SK-N-SH (cell line): ENCODE measurements at regions not wholly inside any gene's neighbourhood (a gene's known extent, or its start where the extent isn't known, plus 50 kb on each side); places are given as distances from the start of the nearest gene placed in this dataset.

Experiments
- EP300 ChIP-seq, 2 experiments: IDR thresholded peaks; 2 replicates each; pipeline versions ENCODE4 v1.4.0 to v1.6.1; 2012; ENCODE audit warnings: borderline replicate concordance in 1 of 2, low read depth in 1 of 2, low read length in 1 of 2
- FOSL2 ChIP-seq: IDR thresholded peaks from 2 replicates; pipeline ENCODE4 v1.4.0; 2012; ENCODE audit warnings: low read depth, mild to moderate bottlenecking, moderate library complexity, borderline replicate concordance
- MEF2A ChIP-seq: IDR thresholded peaks from 2 replicates; pipeline ENCODE4 v1.4.0; 2012; ENCODE audit warnings: low read depth, borderline replicate concordance
- NRF1 ChIP-seq: IDR thresholded peaks from 2 replicates; pipeline ENCODE4 v1.6.1; 2012; ENCODE audit warnings: low read depth, mild to moderate bottlenecking, low read length
- POLR2AphosphoS5 ChIP-seq: IDR thresholded peaks from 2 replicates; pipeline ENCODE4 v1.6.1; 2012; ENCODE audit warnings: low read depth, low read length
- SMC3 ChIP-seq: IDR thresholded peaks from 2 replicates; pipeline ENCODE4 v1.6.1; 2012; ENCODE audit warnings: low read depth, low read length, improper control_type of control experiment
- TF ChIP-seq, protein P1 (sequence below): fragments of 200-600 bp; sonication (generic); IDR thresholded peaks from 2 replicates; pipeline ENCODE4 v1.6.1; 2017; ENCODE audit warnings: antibody characterized with exemption, mild to moderate bottlenecking, moderate library complexity
- TF ChIP-seq, protein P2 (sequence below): IDR thresholded peaks from 2 replicates; pipeline ENCODE4 v1.4.0; 2012; ENCODE audit warnings: low read depth, borderline replicate concordance

DNA sequence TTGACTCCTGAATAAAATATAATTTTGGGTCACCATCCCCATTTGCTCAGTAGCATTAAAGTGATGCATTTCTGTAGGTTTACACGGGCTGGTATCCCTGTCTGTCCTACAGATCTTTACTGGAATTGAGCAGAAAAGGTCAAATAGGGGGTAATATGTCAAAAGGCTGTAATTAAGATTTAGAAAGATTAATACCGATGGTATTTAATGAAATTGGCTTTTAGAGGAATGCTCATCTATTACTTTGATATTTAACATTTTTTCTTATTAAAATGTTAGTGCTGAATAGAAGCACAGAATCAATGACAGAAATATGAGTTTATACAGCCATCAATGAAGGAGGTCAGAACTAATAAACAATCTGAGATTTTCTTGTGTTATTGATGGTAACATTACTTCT, 1762.2 kb upstream of the WWC1 start:
- TF ChIP-seq, protein P1, sequence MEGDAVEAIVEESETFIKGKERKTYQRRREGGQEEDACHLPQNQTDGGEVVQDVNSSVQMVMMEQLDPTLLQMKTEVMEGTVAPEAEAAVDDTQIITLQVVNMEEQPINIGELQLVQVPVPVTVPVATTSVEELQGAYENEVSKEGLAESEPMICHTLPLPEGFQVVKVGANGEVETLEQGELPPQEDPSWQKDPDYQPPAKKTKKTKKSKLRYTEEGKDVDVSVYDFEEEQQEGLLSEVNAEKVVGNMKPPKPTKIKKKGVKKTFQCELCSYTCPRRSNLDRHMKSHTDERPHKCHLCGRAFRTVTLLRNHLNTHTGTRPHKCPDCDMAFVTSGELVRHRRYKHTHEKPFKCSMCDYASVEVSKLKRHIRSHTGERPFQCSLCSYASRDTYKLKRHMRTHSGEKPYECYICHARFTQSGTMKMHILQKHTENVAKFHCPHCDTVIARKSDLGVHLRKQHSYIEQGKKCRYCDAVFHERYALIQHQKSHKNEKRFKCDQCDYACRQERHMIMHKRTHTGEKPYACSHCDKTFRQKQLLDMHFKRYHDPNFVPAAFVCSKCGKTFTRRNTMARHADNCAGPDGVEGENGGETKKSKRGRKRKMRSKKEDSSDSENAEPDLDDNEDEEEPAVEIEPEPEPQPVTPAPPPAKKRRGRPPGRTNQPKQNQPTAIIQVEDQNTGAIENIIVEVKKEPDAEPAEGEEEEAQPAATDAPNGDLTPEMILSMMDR, result no peak
- TF ChIP-seq NRF1 (no peak), MEF2A (no peak), POLR2AphosphoS5 (no peak), SMC3 (no peak), EP300 (IDR thresholded peaks at IDR 0.05; ENCODE audit: borderline replicate concordance in 1 of 2, low read depth in 1 of 2, low read length in 1 of 2) (no peak), FOSL2 (no peak)
- TF ChIP-seq, protein P2, sequence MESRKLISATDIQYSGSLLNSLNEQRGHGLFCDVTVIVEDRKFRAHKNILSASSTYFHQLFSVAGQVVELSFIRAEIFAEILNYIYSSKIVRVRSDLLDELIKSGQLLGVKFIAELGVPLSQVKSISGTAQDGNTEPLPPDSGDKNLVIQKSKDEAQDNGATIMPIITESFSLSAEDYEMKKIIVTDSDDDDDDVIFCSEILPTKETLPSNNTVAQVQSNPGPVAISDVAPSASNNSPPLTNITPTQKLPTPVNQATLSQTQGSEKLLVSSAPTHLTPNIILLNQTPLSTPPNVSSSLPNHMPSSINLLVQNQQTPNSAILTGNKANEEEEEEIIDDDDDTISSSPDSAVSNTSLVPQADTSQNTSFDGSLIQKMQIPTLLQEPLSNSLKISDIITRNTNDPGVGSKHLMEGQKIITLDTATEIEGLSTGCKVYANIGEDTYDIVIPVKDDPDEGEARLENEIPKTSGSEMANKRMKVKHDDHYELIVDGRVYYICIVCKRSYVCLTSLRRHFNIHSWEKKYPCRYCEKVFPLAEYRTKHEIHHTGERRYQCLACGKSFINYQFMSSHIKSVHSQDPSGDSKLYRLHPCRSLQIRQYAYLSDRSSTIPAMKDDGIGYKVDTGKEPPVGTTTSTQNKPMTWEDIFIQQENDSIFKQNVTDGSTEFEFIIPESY, result no peak
